ENCODE measurements at regions not wholly inside any gene's neighbourhood (a gene's known extent, or its start where the extent isn't known, plus 50 kb on each side); places are given as distances from the start of the nearest gene placed in this dataset.

DNA sequence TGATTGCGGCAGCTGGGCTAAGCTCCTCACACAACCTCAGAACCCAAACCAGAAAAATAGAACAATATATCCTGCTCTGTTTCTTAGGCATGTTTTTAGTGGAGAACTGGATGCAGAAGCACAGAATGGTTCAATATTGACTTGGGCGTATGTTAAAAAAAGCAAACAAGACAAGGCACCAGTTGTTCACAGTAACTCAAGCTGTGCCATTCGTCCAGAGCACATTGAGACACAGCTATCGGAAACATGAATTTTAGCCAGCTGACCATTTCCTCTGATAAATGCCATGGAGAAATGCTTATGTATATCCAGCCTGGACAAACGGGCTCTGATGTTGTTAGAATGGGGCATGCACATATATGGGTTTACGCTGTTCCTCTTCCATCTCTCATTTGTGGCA is 129.2 kb upstream of the PDZRN3 start:
- CTCF ChIA-PET = no interaction called here
- no peak for ATAC-seq (ENCODE audit: low read depth)
- TF ChIP-seq, protein P1, sequence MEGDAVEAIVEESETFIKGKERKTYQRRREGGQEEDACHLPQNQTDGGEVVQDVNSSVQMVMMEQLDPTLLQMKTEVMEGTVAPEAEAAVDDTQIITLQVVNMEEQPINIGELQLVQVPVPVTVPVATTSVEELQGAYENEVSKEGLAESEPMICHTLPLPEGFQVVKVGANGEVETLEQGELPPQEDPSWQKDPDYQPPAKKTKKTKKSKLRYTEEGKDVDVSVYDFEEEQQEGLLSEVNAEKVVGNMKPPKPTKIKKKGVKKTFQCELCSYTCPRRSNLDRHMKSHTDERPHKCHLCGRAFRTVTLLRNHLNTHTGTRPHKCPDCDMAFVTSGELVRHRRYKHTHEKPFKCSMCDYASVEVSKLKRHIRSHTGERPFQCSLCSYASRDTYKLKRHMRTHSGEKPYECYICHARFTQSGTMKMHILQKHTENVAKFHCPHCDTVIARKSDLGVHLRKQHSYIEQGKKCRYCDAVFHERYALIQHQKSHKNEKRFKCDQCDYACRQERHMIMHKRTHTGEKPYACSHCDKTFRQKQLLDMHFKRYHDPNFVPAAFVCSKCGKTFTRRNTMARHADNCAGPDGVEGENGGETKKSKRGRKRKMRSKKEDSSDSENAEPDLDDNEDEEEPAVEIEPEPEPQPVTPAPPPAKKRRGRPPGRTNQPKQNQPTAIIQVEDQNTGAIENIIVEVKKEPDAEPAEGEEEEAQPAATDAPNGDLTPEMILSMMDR (IDR thresholded peaks at IDR 0.05) = no peak
- H3K4me3 Mint-ChIP-seq = no peak overlapping the region
- H3K9me3 Mint-ChIP-seq = peaks cover 4% of the 10 kb centered on the region
- no peak overlapping the region for H3K27ac Mint-ChIP-seq
- POLR2A ChIA-PET = no interaction called here
- H3K4me1 Mint-ChIP-seq = no peaks in the 10 kb centered on the region
- no peaks in the 10 kb centered on the region for H3K27me3 Mint-ChIP-seq
- H3K36me3 Mint-ChIP-seq (ENCODE audit: low read depth) = no peaks in the 10 kb centered on the region
- intact Hi-C loops (cut with micrococcal nuclease) = no loop called here
- DNase-seq = no peak

DNA sequence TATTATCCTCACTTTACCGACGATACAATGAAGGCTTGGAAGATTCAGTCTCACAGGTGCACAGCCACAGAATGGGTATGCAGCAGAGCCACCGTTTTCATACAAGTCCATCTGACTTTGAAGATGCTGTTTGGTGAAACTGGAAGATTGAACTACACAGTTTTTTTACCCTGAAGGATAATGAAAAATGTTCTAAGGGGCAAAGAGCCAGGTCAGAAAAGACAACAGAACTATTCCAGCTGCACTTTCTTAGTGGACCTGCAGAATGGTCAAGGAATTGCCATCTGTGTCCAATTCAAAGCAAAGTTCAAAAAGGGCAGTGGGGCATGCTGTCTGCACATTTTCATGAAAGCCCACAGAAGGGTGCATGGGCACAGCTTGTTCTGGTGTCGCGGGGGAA is 127.6 kb upstream of the PDZRN3 start:
- peaks cover 4% of the 10 kb centered on the region for H3K9me3 Mint-ChIP-seq
- H3K27me3 Mint-ChIP-seq = no peaks in the 10 kb centered on the region
- H3K4me1 Mint-ChIP-seq = no peaks in the 10 kb centered on the region
- no peaks in the 10 kb centered on the region for H3K36me3 Mint-ChIP-seq (ENCODE audit: low read depth)
- no peak overlapping the region for H3K4me3 Mint-ChIP-seq
- ChIA-PET POLR2A (no interaction called here), CTCF (no interaction called here)
- ATAC-seq (ENCODE audit: low read depth) (no peak), DNase-seq (no peak)
- TF ChIP-seq, protein P1 (IDR thresholded peaks at IDR 0.05) = no peak
- H3K27ac Mint-ChIP-seq = no peak overlapping the region
- intact Hi-C loops (cut with micrococcal nuclease) = no loop called here

DNA sequence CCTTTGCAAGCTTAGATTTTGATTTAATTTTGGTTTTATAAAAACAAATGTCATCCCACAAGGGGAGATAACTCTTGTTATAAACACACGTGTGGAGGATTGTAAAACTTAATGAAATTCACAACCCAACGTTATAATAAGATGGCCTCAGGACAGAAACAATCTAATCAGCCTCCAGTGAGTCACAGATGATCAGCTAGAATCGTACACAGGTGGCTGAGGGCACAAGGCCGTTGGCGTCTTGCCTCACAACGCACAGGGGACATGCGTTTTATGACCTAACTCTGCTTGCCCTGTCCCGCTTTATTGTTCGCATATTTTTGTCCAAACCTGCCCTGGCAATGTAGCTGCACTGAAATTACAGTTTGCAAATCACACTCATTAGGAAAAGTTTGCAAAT is 121.9 kb upstream of the PDZRN3 start:
- ChIA-PET CTCF (no interaction called here), POLR2A (no interaction called here)
- Mint-ChIP-seq H3K4me3 (no peak overlapping the region), H3K36me3 (ENCODE audit: low read depth) (no peaks in the 10 kb centered on the region), H3K9me3 (no peaks in the 10 kb centered on the region), H3K4me1 (no peaks in the 10 kb centered on the region), H3K27ac (no peak overlapping the region), H3K27me3 (no peaks in the 10 kb centered on the region)
- TF ChIP-seq, protein P1 (IDR thresholded peaks at IDR 0.05) = no peak
- DNase-seq = no peak
- intact Hi-C loops (cut with micrococcal nuclease) = no loop called here
- ATAC-seq (ENCODE audit: low read depth) = no peak

DNA sequence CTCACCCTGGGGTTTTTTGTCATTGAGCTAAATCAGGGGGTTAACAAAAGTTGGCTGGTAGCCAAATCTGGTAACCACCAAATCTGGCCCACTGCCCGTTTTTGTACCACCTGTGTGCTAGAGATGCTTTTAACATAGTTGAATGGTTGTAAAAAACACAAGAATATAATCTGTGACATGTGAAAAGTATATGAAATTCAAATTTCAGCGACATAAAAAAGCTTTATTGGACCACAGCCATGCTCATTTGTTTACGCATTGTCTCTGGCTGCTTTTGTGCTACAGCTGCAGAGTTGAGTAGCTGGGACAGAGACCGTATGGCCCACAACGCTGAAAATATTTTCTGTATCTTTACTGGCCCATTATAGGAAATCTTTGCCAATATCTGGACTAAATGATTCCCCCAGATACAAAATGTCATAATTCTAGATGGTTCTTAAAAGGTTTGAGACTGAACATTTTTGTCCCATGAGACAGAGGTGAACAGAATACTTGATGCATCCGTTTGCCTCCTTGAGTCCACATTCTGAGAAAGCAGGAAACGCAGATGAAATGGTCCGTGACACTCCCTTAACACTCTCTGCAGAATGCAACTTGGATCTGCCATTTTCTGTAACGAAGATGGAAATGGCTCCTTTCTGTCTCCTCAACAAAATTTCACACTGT is 120.9 kb upstream of the PDZRN3 start:
- ChIA-PET CTCF (no interaction called here), POLR2A (no interaction called here)
- intact Hi-C loops (cut with micrococcal nuclease) = no loop called here
- H3K36me3 Mint-ChIP-seq (ENCODE audit: low read depth) = no peaks in the 10 kb centered on the region
- H3K27me3 Mint-ChIP-seq = no peaks in the 10 kb centered on the region
- ATAC-seq (ENCODE audit: low read depth) (no peak), DNase-seq (no peak)
- no peaks in the 10 kb centered on the region for H3K9me3 Mint-ChIP-seq
- no peaks in the 10 kb centered on the region for H3K4me1 Mint-ChIP-seq
- no peak overlapping the region for H3K4me3 Mint-ChIP-seq
- no peak overlapping the region for H3K27ac Mint-ChIP-seq
- TF ChIP-seq, protein P1 (IDR thresholded peaks at IDR 0.05) = no peak

DNA sequence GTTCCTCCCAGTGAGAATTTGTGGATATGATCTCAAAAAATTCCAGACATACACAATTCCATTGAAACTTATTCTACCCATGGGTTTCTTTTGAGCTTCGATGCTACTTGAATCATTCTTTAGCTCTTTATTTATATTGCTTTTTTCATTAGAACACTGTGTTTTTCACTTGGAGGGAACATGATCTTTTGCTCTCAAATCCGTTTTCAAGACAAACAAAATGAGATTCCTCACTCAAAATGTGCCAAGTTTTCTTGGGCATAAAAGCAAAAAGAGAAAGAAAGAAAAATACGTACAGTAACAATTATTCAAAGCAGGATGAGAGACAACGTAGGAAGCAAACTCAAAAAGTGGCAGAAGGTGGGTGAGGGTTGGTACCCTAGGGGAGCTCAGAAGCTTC is 118.8 kb upstream of the PDZRN3 start:
- no peaks in the 10 kb centered on the region for H3K4me1 Mint-ChIP-seq
- H3K27ac Mint-ChIP-seq = no peak overlapping the region
- H3K27me3 Mint-ChIP-seq = no peaks in the 10 kb centered on the region
- TF ChIP-seq, protein P1 (IDR thresholded peaks at IDR 0.05) = no peak
- CTCF ChIA-PET = no interaction called here
- no peak overlapping the region for H3K4me3 Mint-ChIP-seq
- ATAC-seq (ENCODE audit: low read depth) = no peak
- H3K36me3 Mint-ChIP-seq (ENCODE audit: low read depth) = no peaks in the 10 kb centered on the region
- no peak for DNase-seq
- POLR2A ChIA-PET = no interaction called here
- H3K9me3 Mint-ChIP-seq = no peaks in the 10 kb centered on the region
- intact Hi-C loops (cut with micrococcal nuclease) = no loop called here

Measured in activated B cell treated with CpG ODN at 0.5 μM for 24 hours (primary cell).